Mucosa of descending colon (tissue), 3 donors: ENCODE measurements at regions not wholly inside any gene's neighbourhood (a gene's known extent, or its start where the extent isn't known, plus 50 kb on each side); places are given as distances from the start of the nearest gene placed in this dataset.

Experiments used
- ATAC-seq: fragments of 200-7000 bp; cut with Tn5 transposase; one replicate; pipeline ENCODE4 v1.9.1; 2020; ENCODE audit warnings: mild to moderate bottlenecking, moderate library complexity
- DNase-seq, 3 donors: peaks; one replicate each; pipeline ENCODE4 v3.0.0-alpha.2; 2020
- H3K36me3 ChIP-seq: fragments of 200-600 bp; one replicate; pipeline ENCODE4 v1.8.0; 2021; ENCODE audit warnings: low read depth, mild to moderate bottlenecking
- H3K4me1 ChIP-seq: fragments of 200-600 bp; one replicate; pipeline ENCODE4 v1.8.0; 2021; ENCODE audit warnings: low read depth, mild to moderate bottlenecking
- H3K4me3 ChIP-seq: fragments of 200-600 bp; one replicate; pipeline ENCODE4 v1.8.0; 2021; ENCODE audit warnings: mild to moderate bottlenecking
- H3K9me3 ChIP-seq: fragments of 200-600 bp; one replicate; pipeline ENCODE4 v1.8.0; 2021; ENCODE audit warnings: mild to moderate bottlenecking
- intact Hi-C, 2 donors: fragments of 100-400 bp; cut with DNase I in 1 of 2; cut with micrococcal nuclease in 1 of 2; formaldehyde crosslinking; loops; one replicate each; pipeline versions ENCODE4 v1.11.0 to v1.11.1; 2022; cut with DNase I, micrococcal nuclease
- TF ChIP-seq, protein P1 (sequence below): fragments of 200-600 bp; IDR thresholded peaks from one replicate; pipeline ENCODE4 v1.8.0; 2022; ENCODE audit warnings: antibody characterized with exemption, mild to moderate bottlenecking
- donor health status: DM: no; HTN: no; CAD: no; lungs with moderate emphysema.
- donor health status: DM: no; HTN: no; CAD: no.
- donor health status: DM: no; HTN: yes; CAD: no.

- intact Hi-C loops = no loop called here
- TF ChIP-seq, protein P1, sequence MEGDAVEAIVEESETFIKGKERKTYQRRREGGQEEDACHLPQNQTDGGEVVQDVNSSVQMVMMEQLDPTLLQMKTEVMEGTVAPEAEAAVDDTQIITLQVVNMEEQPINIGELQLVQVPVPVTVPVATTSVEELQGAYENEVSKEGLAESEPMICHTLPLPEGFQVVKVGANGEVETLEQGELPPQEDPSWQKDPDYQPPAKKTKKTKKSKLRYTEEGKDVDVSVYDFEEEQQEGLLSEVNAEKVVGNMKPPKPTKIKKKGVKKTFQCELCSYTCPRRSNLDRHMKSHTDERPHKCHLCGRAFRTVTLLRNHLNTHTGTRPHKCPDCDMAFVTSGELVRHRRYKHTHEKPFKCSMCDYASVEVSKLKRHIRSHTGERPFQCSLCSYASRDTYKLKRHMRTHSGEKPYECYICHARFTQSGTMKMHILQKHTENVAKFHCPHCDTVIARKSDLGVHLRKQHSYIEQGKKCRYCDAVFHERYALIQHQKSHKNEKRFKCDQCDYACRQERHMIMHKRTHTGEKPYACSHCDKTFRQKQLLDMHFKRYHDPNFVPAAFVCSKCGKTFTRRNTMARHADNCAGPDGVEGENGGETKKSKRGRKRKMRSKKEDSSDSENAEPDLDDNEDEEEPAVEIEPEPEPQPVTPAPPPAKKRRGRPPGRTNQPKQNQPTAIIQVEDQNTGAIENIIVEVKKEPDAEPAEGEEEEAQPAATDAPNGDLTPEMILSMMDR = no peak
- H3K4me3 ChIP-seq = no peak overlapping the region
- peaks cover 5% of the 10 kb centered on the region for H3K9me3 ChIP-seq
- ATAC-seq = no peak
- H3K4me1 ChIP-seq = no peaks in the 10 kb centered on the region
- no peak for DNase-seq
- H3K36me3 ChIP-seq = no peaks in the 10 kb centered on the region
Measured at GRCh38 chr11:81705283-81705682, 1028.4 kb downstream of the FAM181B start.

DNA sequence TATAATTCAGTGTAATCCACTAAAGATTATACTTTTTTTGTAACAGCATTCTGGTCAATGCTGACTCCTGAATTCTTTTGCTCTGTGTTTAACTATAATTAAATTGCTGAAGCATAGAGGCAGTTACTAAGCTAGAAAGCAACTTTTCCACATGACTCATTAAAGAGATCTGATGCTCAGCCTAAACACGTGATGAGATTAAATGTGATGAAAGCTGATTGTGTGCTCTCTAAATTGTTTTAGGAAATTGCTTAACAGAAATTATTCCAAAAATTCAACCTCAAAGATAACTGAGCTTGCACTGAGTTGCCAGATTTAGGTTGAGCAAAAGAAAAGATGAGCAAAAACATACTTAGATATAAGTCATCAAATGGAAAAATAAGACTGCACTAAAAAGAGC lies 1033.6 kb downstream of the FAM181B start:
- Histone ChIP-seq H3K36me3 (no peaks in the 10 kb centered on the region), H3K4me3 (no peak overlapping the region), H3K4me1 (no peaks in the 10 kb centered on the region), H3K9me3 (peaks cover 20% of the 10 kb centered on the region)
- TF ChIP-seq, protein P1 = no peak
- DNase-seq = no peak
- no peak for ATAC-seq
- intact Hi-C loops = no loop called here

DNA sequence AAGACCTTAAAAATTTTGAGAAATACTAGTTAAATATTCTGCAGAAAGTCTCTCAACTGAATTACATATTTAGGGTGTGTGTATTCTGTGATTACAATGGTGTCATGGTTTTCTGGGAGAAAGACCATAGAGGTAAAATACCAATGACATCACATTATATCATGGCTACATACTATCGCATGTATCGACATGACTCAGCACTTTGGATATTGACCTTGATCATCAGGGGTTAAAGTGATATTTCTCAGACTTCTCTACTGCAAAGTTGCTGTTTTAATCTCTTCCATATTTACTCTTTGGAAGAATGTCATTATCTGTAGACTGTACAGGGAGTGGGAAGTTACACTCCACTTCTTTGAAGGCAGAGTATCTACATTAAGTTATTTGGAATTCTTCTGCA lies 1046.6 kb downstream of the FAM181B start:
- no peak overlapping the region for H3K4me3 ChIP-seq
- ATAC-seq = no peak
- no peaks in the 10 kb centered on the region for H3K4me1 ChIP-seq
- no peaks in the 10 kb centered on the region for H3K36me3 ChIP-seq
- intact Hi-C loops = no loop called here
- no peak for DNase-seq
- TF ChIP-seq, protein P1 = no peak
- no peaks in the 10 kb centered on the region for H3K9me3 ChIP-seq

DNA sequence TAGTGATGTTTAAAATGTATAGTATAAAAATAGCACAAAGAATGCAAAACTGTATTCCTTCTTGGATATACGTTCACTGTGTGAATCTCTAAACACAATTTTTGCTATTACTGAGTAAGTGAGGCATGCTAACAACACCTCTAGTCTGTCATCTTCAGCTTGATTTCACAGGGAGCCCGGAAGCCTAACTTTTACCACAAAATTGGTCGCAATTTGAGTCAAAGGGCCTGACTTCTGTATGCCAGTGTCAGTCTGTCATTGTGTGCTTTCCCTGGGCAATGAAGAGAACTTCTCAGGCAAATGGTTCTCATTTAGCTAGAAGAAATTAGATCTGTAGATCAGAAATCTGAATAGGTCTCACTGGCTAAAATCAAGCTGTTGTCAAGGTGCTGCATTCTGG lies 1059.5 kb downstream of the FAM181B start:
- no peaks in the 10 kb centered on the region for H3K36me3 ChIP-seq
- no peaks in the 10 kb centered on the region for H3K9me3 ChIP-seq
- TF ChIP-seq, protein P1 = no peak
- intact Hi-C loops = no loop called here
- DNase-seq (no peak), ATAC-seq (no peak)
- no peaks in the 10 kb centered on the region for H3K4me1 ChIP-seq
- H3K4me3 ChIP-seq = no peak overlapping the region

DNA sequence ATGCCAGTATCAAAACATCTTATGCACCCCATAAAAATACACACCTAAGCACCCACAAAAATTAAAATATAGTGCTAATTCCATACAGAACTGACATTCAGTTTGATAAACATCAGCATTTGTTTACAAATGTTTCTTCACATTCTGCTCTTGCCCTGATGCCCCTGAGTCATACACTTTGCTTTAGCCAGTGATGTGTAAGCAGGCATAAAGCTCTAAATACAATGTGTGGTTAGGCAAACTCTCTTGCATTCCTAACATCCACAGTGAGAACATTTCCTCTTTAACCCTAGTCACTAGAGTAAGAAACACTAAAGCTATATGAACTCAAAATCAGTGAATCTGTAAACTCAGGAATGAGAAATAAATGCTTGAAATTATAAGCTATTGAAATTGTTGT lies 1060.7 kb downstream of the FAM181B start:
- intact Hi-C loops = no loop called here
- TF ChIP-seq, protein P1 = no peak
- DNase-seq = no peak
- Histone ChIP-seq H3K4me3 (no peak overlapping the region), H3K4me1 (no peaks in the 10 kb centered on the region), H3K36me3 (no peaks in the 10 kb centered on the region), H3K9me3 (no peaks in the 10 kb centered on the region)
- ATAC-seq = no peak

DNA sequence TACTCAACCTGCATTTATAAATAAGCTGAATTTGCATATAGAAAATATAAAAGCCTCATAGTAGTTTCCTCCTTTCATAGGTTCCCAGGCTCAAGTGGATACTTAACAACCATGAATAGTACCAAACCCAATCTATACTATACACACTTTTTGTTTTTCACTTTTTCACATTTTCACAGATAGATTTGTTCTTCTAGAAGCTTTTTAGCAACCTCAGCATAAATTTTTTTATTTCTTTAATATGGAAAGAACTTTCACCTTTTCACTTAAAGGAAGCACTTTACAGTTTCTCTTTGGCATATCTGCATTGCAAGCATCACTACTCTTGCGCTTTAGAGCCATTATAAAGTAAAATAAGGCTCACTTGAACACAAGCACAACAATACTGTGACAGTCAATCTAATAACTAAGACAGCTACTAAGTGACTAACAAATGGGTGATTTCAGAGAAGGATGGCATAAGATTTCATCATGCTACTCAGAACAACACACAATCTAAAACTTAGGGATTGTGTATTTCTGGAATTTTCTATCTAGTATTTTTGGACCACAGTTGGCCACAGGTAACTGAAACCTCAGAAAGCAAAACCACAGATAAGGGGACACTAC lies 1063.6 kb downstream of the FAM181B start:
- TF ChIP-seq, protein P1 = no peak
- H3K36me3 ChIP-seq = no peaks in the 10 kb centered on the region
- H3K4me1 ChIP-seq = no peaks in the 10 kb centered on the region
- intact Hi-C loops = no loop called here
- DNase-seq (no peak), ATAC-seq (no peak)
- no peaks in the 10 kb centered on the region for H3K9me3 ChIP-seq
- no peak overlapping the region for H3K4me3 ChIP-seq
